ENCODE measurements at regions not wholly inside any gene's neighbourhood (a gene's known extent, or its start where the extent isn't known, plus 50 kb on each side); places are given as distances from the start of the nearest gene placed in this dataset.
A peak's percentile ranks its signal among the peaks of the same experiment; 100 is the strongest.

GRCh38 chr6:6978731-6979130 is 129.0 kb upstream of the RREB1 start:
- H3K27ac Mint-ChIP-seq (ENCODE audit: unreplicated experiment): no peak overlapping the region
- no peak overlapping the region for H3K4me3 Mint-ChIP-seq (ENCODE audit: low read depth, unreplicated experiment)
- no peak for DNase-seq
- no peaks in the 10 kb centered on the region for H3K36me3 Mint-ChIP-seq (ENCODE audit: insufficient read depth, unreplicated experiment)
- CTCF ChIA-PET: no interaction called here
- intact Hi-C loops (cut with micrococcal nuclease; ENCODE audit: unreplicated experiment): no loop called here
- no peaks in the 10 kb centered on the region for H3K27me3 Mint-ChIP-seq (ENCODE audit: unreplicated experiment)
- peaks cover 11% of the 10 kb centered on the region for H3K4me1 Mint-ChIP-seq (ENCODE audit: low read depth, unreplicated experiment)
- peaks cover 2% of the 10 kb centered on the region for H3K9me3 Mint-ChIP-seq (ENCODE audit: low read depth, unreplicated experiment)
- no TSS peak for BruUV-seq (replicated peaks)
- no peak for TF ChIP-seq CTCF (IDR thresholded peaks at IDR 0.05; ENCODE audit: unreplicated experiment)

- peaks cover 19% of the 10 kb centered on the region for H3K4me1 Mint-ChIP-seq (ENCODE audit: low read depth, unreplicated experiment)
- TF ChIP-seq CTCF (IDR thresholded peaks at IDR 0.05; ENCODE audit: unreplicated experiment): no peak
- CTCF ChIA-PET: interaction anchor here (0.9 kb wide), 1 partner anchor 28 kb away, joined by 3 read pairs; no protein-coding TSS in a partner anchor
- H3K9me3 Mint-ChIP-seq (ENCODE audit: low read depth, unreplicated experiment): peaks cover 2% of the 10 kb centered on the region
- no peaks in the 10 kb centered on the region for H3K27me3 Mint-ChIP-seq (ENCODE audit: unreplicated experiment)
- no peak overlapping the region for H3K4me3 Mint-ChIP-seq (ENCODE audit: low read depth, unreplicated experiment)
- H3K36me3 Mint-ChIP-seq (ENCODE audit: insufficient read depth, unreplicated experiment): no peaks in the 10 kb centered on the region
- no TSS peak for BruUV-seq (replicated peaks)
- no peak for DNase-seq
- intact Hi-C loops (cut with micrococcal nuclease; ENCODE audit: unreplicated experiment): no loop called here
- no peak overlapping the region for H3K27ac Mint-ChIP-seq (ENCODE audit: unreplicated experiment)
These were observed 126.7 kb upstream of the RREB1 start for GRCh38 chr6:6980999-6981597.

- Mint-ChIP-seq H3K4me1 (ENCODE audit: low read depth, unreplicated experiment) (peaks cover 19% of the 10 kb centered on the region), H3K9me3 (ENCODE audit: low read depth, unreplicated experiment) (peaks cover 2% of the 10 kb centered on the region), H3K4me3 (ENCODE audit: low read depth, unreplicated experiment) (no peak overlapping the region), H3K36me3 (ENCODE audit: insufficient read depth, unreplicated experiment) (no peaks in the 10 kb centered on the region), H3K27ac (ENCODE audit: unreplicated experiment) (peak overlapping the region; percentile 19), H3K27me3 (ENCODE audit: unreplicated experiment) (no peaks in the 10 kb centered on the region)
- DNase-seq: peak; percentile 24
- intact Hi-C loops (cut with micrococcal nuclease; ENCODE audit: unreplicated experiment): no loop called here
- BruUV-seq (replicated peaks): no TSS peak
- no peak for TF ChIP-seq CTCF (IDR thresholded peaks at IDR 0.05; ENCODE audit: unreplicated experiment)
- CTCF ChIA-PET: no interaction called here
These were observed 126.0 kb upstream of the RREB1 start for GRCh38 chr6:6981681-6982322.

- no TSS peak for BruUV-seq (replicated peaks)
- no peak for DNase-seq
- H3K27ac Mint-ChIP-seq (ENCODE audit: unreplicated experiment): no peak overlapping the region
- no peaks in the 10 kb centered on the region for H3K36me3 Mint-ChIP-seq (ENCODE audit: insufficient read depth, unreplicated experiment)
- H3K9me3 Mint-ChIP-seq (ENCODE audit: low read depth, unreplicated experiment): peaks cover 2% of the 10 kb centered on the region
- no peaks in the 10 kb centered on the region for H3K27me3 Mint-ChIP-seq (ENCODE audit: unreplicated experiment)
- H3K4me1 Mint-ChIP-seq (ENCODE audit: low read depth, unreplicated experiment): peaks cover 19% of the 10 kb centered on the region
- no peak overlapping the region for H3K4me3 Mint-ChIP-seq (ENCODE audit: low read depth, unreplicated experiment)
- no peak for TF ChIP-seq CTCF (IDR thresholded peaks at IDR 0.05; ENCODE audit: unreplicated experiment)
- CTCF ChIA-PET: interaction anchor here (0.5 kb wide), 1 partner anchor 138 kb away, joined by 7 read pairs; no protein-coding TSS in a partner anchor
- intact Hi-C loops (cut with micrococcal nuclease; ENCODE audit: unreplicated experiment): no loop called here
These were observed 125.1 kb upstream of the RREB1 start for GRCh38 chr6:6982663-6983062.

Data from Calu3 (cell line).